ENCODE measurements at regions not wholly inside any gene's neighbourhood (a gene's known extent, or its start where the extent isn't known, plus 50 kb on each side); places are given as distances from the start of the nearest gene placed in this dataset.

- Mint-ChIP-seq H3K27me3 (no peaks in the 10 kb centered on the region), H3K36me3 (no peaks in the 10 kb centered on the region), H3K4me1 (no peaks in the 10 kb centered on the region), H3K27ac (no peak overlapping the region), H3K9me3 (no peaks in the 10 kb centered on the region), H3K4me3 (no peak overlapping the region)
Measured at GRCh38 chr5:104731331-104731730, 1168.7 kb upstream of the NUDT12 start.

- H3K36me3 Mint-ChIP-seq, result no peaks in the 10 kb centered on the region
- no peaks in the 10 kb centered on the region for H3K4me1 Mint-ChIP-seq
- peaks cover 11% of the 10 kb centered on the region for H3K9me3 Mint-ChIP-seq
- H3K27me3 Mint-ChIP-seq, result no peaks in the 10 kb centered on the region
- no peak overlapping the region for H3K27ac Mint-ChIP-seq
- no peak overlapping the region for H3K4me3 Mint-ChIP-seq
Measured at GRCh38 chr5:104708027-104708426, 1145.4 kb upstream of the NUDT12 start.

- Mint-ChIP-seq H3K4me3 (no peak overlapping the region), H3K4me1 (no peaks in the 10 kb centered on the region), H3K27me3 (no peaks in the 10 kb centered on the region), H3K27ac (no peak overlapping the region), H3K36me3 (no peaks in the 10 kb centered on the region), H3K9me3 (peaks cover 11% of the 10 kb centered on the region)
Measured at GRCh38 chr5:104706600-104706999, 1144.0 kb upstream of the NUDT12 start.

- Mint-ChIP-seq H3K27me3 (no peaks in the 10 kb centered on the region), H3K36me3 (no peaks in the 10 kb centered on the region), H3K9me3 (peaks cover 6% of the 10 kb centered on the region), H3K4me1 (no peaks in the 10 kb centered on the region), H3K4me3 (no peak overlapping the region), H3K27ac (no peak overlapping the region)
Measured at GRCh38 chr5:104702212-104702611, 1139.6 kb upstream of the NUDT12 start.

- Mint-ChIP-seq H3K27ac (no peak overlapping the region), H3K36me3 (no peaks in the 10 kb centered on the region), H3K4me1 (no peaks in the 10 kb centered on the region), H3K4me3 (no peak overlapping the region), H3K9me3 (peaks cover 4% of the 10 kb centered on the region), H3K27me3 (no peaks in the 10 kb centered on the region)
Measured at GRCh38 chr5:104699438-104699837, 1136.8 kb upstream of the NUDT12 start.

- H3K27ac Mint-ChIP-seq, result no peak overlapping the region
- H3K9me3 Mint-ChIP-seq, result peaks cover 8% of the 10 kb centered on the region
- H3K4me1 Mint-ChIP-seq, result no peaks in the 10 kb centered on the region
- H3K4me3 Mint-ChIP-seq, result no peak overlapping the region
- no peaks in the 10 kb centered on the region for H3K36me3 Mint-ChIP-seq
- H3K27me3 Mint-ChIP-seq, result no peaks in the 10 kb centered on the region
Measured at GRCh38 chr5:104661256-104661655, 1098.7 kb upstream of the NUDT12 start.

- no peaks in the 10 kb centered on the region for H3K4me1 Mint-ChIP-seq
- H3K9me3 Mint-ChIP-seq, result peaks cover 9% of the 10 kb centered on the region
- no peak overlapping the region for H3K27ac Mint-ChIP-seq
- H3K36me3 Mint-ChIP-seq, result no peaks in the 10 kb centered on the region
- H3K27me3 Mint-ChIP-seq, result no peaks in the 10 kb centered on the region
- no peak overlapping the region for H3K4me3 Mint-ChIP-seq
Measured at GRCh38 chr5:104659497-104659896, 1096.9 kb upstream of the NUDT12 start.

- Mint-ChIP-seq H3K4me3 (no peak overlapping the region), H3K4me1 (no peaks in the 10 kb centered on the region), H3K27ac (no peak overlapping the region), H3K9me3 (peaks cover 16% of the 10 kb centered on the region), H3K27me3 (no peaks in the 10 kb centered on the region), H3K36me3 (peaks cover 2% of the 10 kb centered on the region)
Measured at GRCh38 chr5:104652271-104652861, 1089.8 kb upstream of the NUDT12 start.

GRCh38 chr5:104650313-104651055, 1087.9 kb upstream of the NUDT12 start:
- no peaks in the 10 kb centered on the region for H3K27me3 Mint-ChIP-seq
- no peak overlapping the region for H3K4me3 Mint-ChIP-seq
- H3K27ac Mint-ChIP-seq, result no peak overlapping the region
- H3K4me1 Mint-ChIP-seq, result no peaks in the 10 kb centered on the region
- peaks cover 2% of the 10 kb centered on the region for H3K36me3 Mint-ChIP-seq
- H3K9me3 Mint-ChIP-seq, result peaks cover 12% of the 10 kb centered on the region

GRCh38 chr5:104646416-104646815, 1083.8 kb upstream of the NUDT12 start:
- Mint-ChIP-seq H3K27me3 (no peaks in the 10 kb centered on the region), H3K9me3 (peaks cover 4% of the 10 kb centered on the region), H3K4me3 (no peak overlapping the region), H3K27ac (no peak overlapping the region), H3K36me3 (no peaks in the 10 kb centered on the region), H3K4me1 (no peaks in the 10 kb centered on the region)

GRCh38 chr5:104643320-104643719, 1080.7 kb upstream of the NUDT12 start:
- H3K27ac Mint-ChIP-seq, result no peak overlapping the region
- H3K27me3 Mint-ChIP-seq, result no peaks in the 10 kb centered on the region
- H3K9me3 Mint-ChIP-seq, result no peaks in the 10 kb centered on the region
- H3K4me3 Mint-ChIP-seq, result no peak overlapping the region
- H3K36me3 Mint-ChIP-seq, result no peaks in the 10 kb centered on the region
- H3K4me1 Mint-ChIP-seq, result no peaks in the 10 kb centered on the region

- no peaks in the 10 kb centered on the region for H3K36me3 Mint-ChIP-seq
- H3K4me3 Mint-ChIP-seq, result no peak overlapping the region
- no peaks in the 10 kb centered on the region for H3K4me1 Mint-ChIP-seq
- peaks cover 4% of the 10 kb centered on the region for H3K9me3 Mint-ChIP-seq
- no peaks in the 10 kb centered on the region for H3K27me3 Mint-ChIP-seq
- H3K27ac Mint-ChIP-seq, result no peak overlapping the region
Measured at GRCh38 chr5:104635227-104635626, 1072.6 kb upstream of the NUDT12 start.

- Mint-ChIP-seq H3K4me3 (no peak overlapping the region), H3K9me3 (peaks cover 17% of the 10 kb centered on the region), H3K27ac (no peak overlapping the region), H3K27me3 (no peaks in the 10 kb centered on the region), H3K4me1 (no peaks in the 10 kb centered on the region), H3K36me3 (no peaks in the 10 kb centered on the region)
Measured at GRCh38 chr5:104628911-104629310, 1066.3 kb upstream of the NUDT12 start.

- Mint-ChIP-seq H3K36me3 (no peaks in the 10 kb centered on the region), H3K27ac (no peak overlapping the region), H3K9me3 (peaks cover 17% of the 10 kb centered on the region), H3K4me1 (no peaks in the 10 kb centered on the region), H3K27me3 (no peaks in the 10 kb centered on the region), H3K4me3 (no peak overlapping the region)
Measured at GRCh38 chr5:104626122-104626521, 1063.5 kb upstream of the NUDT12 start.

GRCh38 chr5:104612005-104612404, 1049.4 kb upstream of the NUDT12 start:
- Mint-ChIP-seq H3K36me3 (no peaks in the 10 kb centered on the region), H3K4me3 (no peak overlapping the region), H3K4me1 (no peaks in the 10 kb centered on the region), H3K9me3 (peaks cover 9% of the 10 kb centered on the region), H3K27ac (no peak overlapping the region), H3K27me3 (no peaks in the 10 kb centered on the region)

GRCh38 chr5:104611135-104611767, 1048.7 kb upstream of the NUDT12 start:
- Mint-ChIP-seq H3K36me3 (no peaks in the 10 kb centered on the region), H3K27ac (no peak overlapping the region), H3K4me1 (no peaks in the 10 kb centered on the region), H3K9me3 (peaks cover 9% of the 10 kb centered on the region), H3K27me3 (no peaks in the 10 kb centered on the region), H3K4me3 (no peak overlapping the region)

Measured in activated naive CD4-positive, alpha-beta T cell treated with anti-CD3 and anti-CD28 coated beads, Interleukin-2, amount 50 U/mL, for 24 hours (primary cell).